ENCODE measurements at regions not wholly inside any gene's neighbourhood (a gene's known extent, or its start where the extent isn't known, plus 50 kb on each side); places are given as distances from the start of the nearest gene placed in this dataset.

DNA sequence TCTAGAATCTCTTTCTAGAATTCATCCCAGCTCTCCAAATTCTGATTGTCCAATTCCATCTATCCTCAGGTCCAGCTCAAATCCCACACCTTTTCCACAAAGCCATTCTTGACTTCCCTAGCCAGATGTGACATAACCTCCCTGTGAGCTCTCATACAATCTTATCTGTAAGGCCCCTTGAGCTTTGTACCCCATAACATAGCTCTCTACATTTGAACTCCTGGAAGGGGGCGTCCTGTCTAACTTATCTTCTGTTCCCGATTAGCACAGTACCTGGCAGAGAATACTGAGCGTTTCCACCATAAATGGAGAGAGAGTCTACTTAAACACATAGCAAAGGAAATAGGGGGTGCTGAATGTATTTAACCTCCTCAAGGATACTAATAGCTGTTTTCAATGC lies 251.6 kb upstream of the RGMB start:
- dilution Hi-C loops (cut with HindIII; ENCODE audit: low sequenced_read_pairs, unreplicated experiment) = no loop called here
- POLR2A ChIA-PET (ENCODE audit: unreplicated experiment) = no interaction called here

More for the DNA sequence above, 251.6 kb upstream of the RGMB start:
- no peak overlapping the region for H2BK120ac ChIP-seq (ENCODE audit: low read depth, low read length)
- no peaks in the 10 kb centered on the region for H3K27me3 ChIP-seq (ENCODE audit: control insufficient read depth, insufficient read depth, low read length)
- no peak overlapping the region for H3K4ac ChIP-seq (ENCODE audit: low read depth, low read length)
- no peak overlapping the region for H4K5ac ChIP-seq (ENCODE audit: low read depth, low read length)
- no peak overlapping the region for H3K18ac ChIP-seq (ENCODE audit: low read depth, low read length)
- H3K23ac ChIP-seq (ENCODE audit: low read depth, low read length) = no peak overlapping the region
- DNase-seq (no peak), ATAC-seq (ENCODE audit: low read depth) (no peak)
- no peak overlapping the region for H4K91ac ChIP-seq (ENCODE audit: insufficient read depth, low read depth, low read length)
- H3K4me2 ChIP-seq (ENCODE audit: low read depth, low read length) = no peak overlapping the region
- H2AFZ ChIP-seq (replicated peaks; ENCODE audit: low read length, poor library complexity) = no peak overlapping the region
- H3K9me1 ChIP-seq (ENCODE audit: insufficient read depth, low read length) = no peaks in the 10 kb centered on the region
- H4K20me1 ChIP-seq (ENCODE audit: insufficient read depth, low read length) = no peaks in the 10 kb centered on the region
- intact Hi-C loops (cut with micrococcal nuclease) (no loop called here), in situ Hi-C loops (cut with MboI; ENCODE audit: low sequenced_read_pairs) (no loop called here)
- no peak overlapping the region for H2BK15ac ChIP-seq (ENCODE audit: low read depth, low read length)
- H3K79me1 ChIP-seq (ENCODE audit: low read depth in 1 of 2, low read length in 2 of 2) = no peaks in the 10 kb centered on the region
- H2BK20ac ChIP-seq (ENCODE audit: low read depth, low read length) = no peak overlapping the region
- H3K27ac ChIP-seq (ENCODE audit: insufficient read depth, low read length) = no peak overlapping the region
- no peak overlapping the region for H2AK5ac ChIP-seq (ENCODE audit: low read depth, low read length)
- no peak overlapping the region for H3K14ac ChIP-seq (replicated peaks; ENCODE audit: low read depth, low read length)
- no peak overlapping the region for H2BK5ac ChIP-seq (ENCODE audit: low read depth, low read length, poor library complexity, severe bottlenecking)
- BruUV-seq (replicated peaks) = no TSS peak
- H2AK9ac ChIP-seq (replicated peaks; ENCODE audit: low read depth, low read length, poor library complexity) = no peak overlapping the region
- H3K4me3 ChIP-seq (ENCODE audit: insufficient read depth, low read depth, low read length) = no peak overlapping the region
- no peak overlapping the region for H3K9ac ChIP-seq (ENCODE audit: low read depth, low read length)
- no peaks in the 10 kb centered on the region for H3K4me1 ChIP-seq (ENCODE audit: control insufficient read depth, insufficient read depth, low read length)
- TF ChIP-seq MAZ (IDR thresholded peaks at IDR 0.05; ENCODE audit: borderline replicate concordance, low read depth, low read length) (no peak), BHLHE40 (IDR thresholded peaks at IDR 0.05; ENCODE audit: low read depth, low read length) (no peak), RCOR1 (IDR thresholded peaks at IDR 0.05; ENCODE audit: insufficient replicate concordance, low read length) (no peak), SMC3 (IDR thresholded peaks at IDR 0.05; ENCODE audit: low read depth, low read length) (no peak), NFE2L2 (IDR thresholded peaks at IDR 0.05; ENCODE audit: low read depth, low read length) (no peak), RAD21 (IDR thresholded peaks at IDR 0.05; ENCODE audit: low read length) (no peak), CHD1 (IDR thresholded peaks at IDR 0.05; ENCODE audit: low read depth, low read length) (no peak), CEBPB (IDR thresholded peaks at IDR 0.05; ENCODE audit: low read depth, low read length) (no peak), MXI1 (IDR thresholded peaks at IDR 0.05; ENCODE audit: borderline replicate concordance, low read depth, low read length) (no peak), FOS (IDR thresholded peaks at IDR 0.05; ENCODE audit: low read depth, low read length) (no peak)
- TF ChIP-seq, protein P1, sequence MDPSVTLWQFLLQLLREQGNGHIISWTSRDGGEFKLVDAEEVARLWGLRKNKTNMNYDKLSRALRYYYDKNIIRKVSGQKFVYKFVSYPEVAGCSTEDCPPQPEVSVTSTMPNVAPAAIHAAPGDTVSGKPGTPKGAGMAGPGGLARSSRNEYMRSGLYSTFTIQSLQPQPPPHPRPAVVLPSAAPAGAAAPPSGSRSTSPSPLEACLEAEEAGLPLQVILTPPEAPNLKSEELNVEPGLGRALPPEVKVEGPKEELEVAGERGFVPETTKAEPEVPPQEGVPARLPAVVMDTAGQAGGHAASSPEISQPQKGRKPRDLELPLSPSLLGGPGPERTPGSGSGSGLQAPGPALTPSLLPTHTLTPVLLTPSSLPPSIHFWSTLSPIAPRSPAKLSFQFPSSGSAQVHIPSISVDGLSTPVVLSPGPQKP (IDR thresholded peaks at IDR 0.05; ENCODE audit: borderline replicate concordance, low read depth, low read length) = no peak
- TF ChIP-seq, protein P2, sequence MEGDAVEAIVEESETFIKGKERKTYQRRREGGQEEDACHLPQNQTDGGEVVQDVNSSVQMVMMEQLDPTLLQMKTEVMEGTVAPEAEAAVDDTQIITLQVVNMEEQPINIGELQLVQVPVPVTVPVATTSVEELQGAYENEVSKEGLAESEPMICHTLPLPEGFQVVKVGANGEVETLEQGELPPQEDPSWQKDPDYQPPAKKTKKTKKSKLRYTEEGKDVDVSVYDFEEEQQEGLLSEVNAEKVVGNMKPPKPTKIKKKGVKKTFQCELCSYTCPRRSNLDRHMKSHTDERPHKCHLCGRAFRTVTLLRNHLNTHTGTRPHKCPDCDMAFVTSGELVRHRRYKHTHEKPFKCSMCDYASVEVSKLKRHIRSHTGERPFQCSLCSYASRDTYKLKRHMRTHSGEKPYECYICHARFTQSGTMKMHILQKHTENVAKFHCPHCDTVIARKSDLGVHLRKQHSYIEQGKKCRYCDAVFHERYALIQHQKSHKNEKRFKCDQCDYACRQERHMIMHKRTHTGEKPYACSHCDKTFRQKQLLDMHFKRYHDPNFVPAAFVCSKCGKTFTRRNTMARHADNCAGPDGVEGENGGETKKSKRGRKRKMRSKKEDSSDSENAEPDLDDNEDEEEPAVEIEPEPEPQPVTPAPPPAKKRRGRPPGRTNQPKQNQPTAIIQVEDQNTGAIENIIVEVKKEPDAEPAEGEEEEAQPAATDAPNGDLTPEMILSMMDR (conservative IDR thresholded peaks at IDR 0.05; ENCODE audit: low read depth, low read length) = no peak
- TF ChIP-seq, protein P3, sequence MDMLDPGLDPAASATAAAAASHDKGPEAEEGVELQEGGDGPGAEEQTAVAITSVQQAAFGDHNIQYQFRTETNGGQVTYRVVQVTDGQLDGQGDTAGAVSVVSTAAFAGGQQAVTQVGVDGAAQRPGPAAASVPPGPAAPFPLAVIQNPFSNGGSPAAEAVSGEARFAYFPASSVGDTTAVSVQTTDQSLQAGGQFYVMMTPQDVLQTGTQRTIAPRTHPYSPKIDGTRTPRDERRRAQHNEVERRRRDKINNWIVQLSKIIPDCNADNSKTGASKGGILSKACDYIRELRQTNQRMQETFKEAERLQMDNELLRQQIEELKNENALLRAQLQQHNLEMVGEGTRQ (IDR thresholded peaks at IDR 0.05; ENCODE audit: low read depth, low read length) = no peak
- no CpG with 5 or more reads among the region's 3 CpGs for WGBS, 2 experiments (ENCODE audit: extremely low coverage in 2 of 2, insufficient read length in 1 of 2)
- no peak overlapping the region for H4K8ac ChIP-seq (ENCODE audit: low read depth in 2 of 2, low read length in 2 of 2)
- CTCF ChIA-PET = interaction anchor here (1.5 kb wide), 1 partner anchor 8 kb away, joined by 5 read pairs; no protein-coding TSS in a partner anchor
- no peak overlapping the region for H3K56ac ChIP-seq (ENCODE audit: extremely low read depth, insufficient read depth, low read length)
- no peaks in the 10 kb centered on the region for H3K36me3 ChIP-seq (ENCODE audit: control insufficient read depth, insufficient read depth, low read length)
- no peaks in the 10 kb centered on the region for H3K9me3 ChIP-seq (ENCODE audit: control insufficient read depth, insufficient read depth, low read length)
